ENCODE measurements at regions not wholly inside any gene's neighbourhood (a gene's known extent, or its start where the extent isn't known, plus 50 kb on each side); places are given as distances from the start of the nearest gene placed in this dataset.

DNA sequence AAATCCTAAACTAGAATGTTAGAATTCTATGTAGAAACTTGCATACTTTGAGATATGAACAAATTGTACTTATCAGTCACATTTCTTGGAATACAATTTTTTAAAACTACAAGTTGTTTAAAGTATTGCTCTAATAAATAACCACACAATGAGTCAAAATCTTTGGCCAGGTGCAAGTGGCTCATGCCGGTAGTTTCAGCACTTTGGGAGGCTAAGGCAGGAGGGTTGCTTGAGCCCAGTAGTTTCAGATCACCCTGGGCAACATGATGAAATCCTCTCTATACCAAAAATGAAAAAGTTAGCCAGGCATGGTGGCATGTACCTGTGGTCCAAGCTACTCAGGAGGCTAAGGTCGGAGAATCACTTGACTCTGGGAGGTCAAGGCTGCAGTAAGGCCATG lies 257.8 kb downstream of the COX7C start:
- TF ChIP-seq, protein P1, sequence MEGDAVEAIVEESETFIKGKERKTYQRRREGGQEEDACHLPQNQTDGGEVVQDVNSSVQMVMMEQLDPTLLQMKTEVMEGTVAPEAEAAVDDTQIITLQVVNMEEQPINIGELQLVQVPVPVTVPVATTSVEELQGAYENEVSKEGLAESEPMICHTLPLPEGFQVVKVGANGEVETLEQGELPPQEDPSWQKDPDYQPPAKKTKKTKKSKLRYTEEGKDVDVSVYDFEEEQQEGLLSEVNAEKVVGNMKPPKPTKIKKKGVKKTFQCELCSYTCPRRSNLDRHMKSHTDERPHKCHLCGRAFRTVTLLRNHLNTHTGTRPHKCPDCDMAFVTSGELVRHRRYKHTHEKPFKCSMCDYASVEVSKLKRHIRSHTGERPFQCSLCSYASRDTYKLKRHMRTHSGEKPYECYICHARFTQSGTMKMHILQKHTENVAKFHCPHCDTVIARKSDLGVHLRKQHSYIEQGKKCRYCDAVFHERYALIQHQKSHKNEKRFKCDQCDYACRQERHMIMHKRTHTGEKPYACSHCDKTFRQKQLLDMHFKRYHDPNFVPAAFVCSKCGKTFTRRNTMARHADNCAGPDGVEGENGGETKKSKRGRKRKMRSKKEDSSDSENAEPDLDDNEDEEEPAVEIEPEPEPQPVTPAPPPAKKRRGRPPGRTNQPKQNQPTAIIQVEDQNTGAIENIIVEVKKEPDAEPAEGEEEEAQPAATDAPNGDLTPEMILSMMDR (IDR thresholded peaks at IDR 0.05; ENCODE audit: low read length): no peak
- no peak for TF ChIP-seq EZH2 (IDR thresholded peaks at IDR 0.05; ENCODE audit: borderline replicate concordance, low read length)
